SK-N-MC (cell line): ENCODE measurements at regions not wholly inside any gene's neighbourhood (a gene's known extent, or its start where the extent isn't known, plus 50 kb on each side); places are given as distances from the start of the nearest gene placed in this dataset.

Experiments used
- DNase-seq: peaks from one replicate; pipeline ENCODE4 v3.0.0-alpha.2; 2011; ENCODE audit warnings: low read depth, low spot score
- H3K27ac ChIP-seq: fragments of 200-600 bp; sonication (generic); 2 replicates; pipeline ENCODE4 v1.5.1; 2016; ENCODE audit warnings: mixed run types
- H3K36me3 ChIP-seq: fragments of 200-600 bp; sonication (generic); 2 replicates; pipeline ENCODE4 v1.6.1; 2017; ENCODE audit warnings: antibody characterized with exemption, low read length, mixed read lengths; ENCODE audit not compliant: insufficient read depth
- H3K4me3 ChIP-seq: fragments of 200-600 bp; sonication (generic); 2 replicates; pipeline ENCODE4 v1.5.1; 2016
- H3K9ac ChIP-seq: fragments of 200-600 bp; sonication (generic); 2 replicates; pipeline ENCODE4 v1.8.0; 2017; ENCODE audit warnings: mixed run types, mixed read lengths; ENCODE audit not compliant: insufficient read length
- H3K9me3 ChIP-seq: fragments of 200-600 bp; sonication (generic); 2 replicates; pipeline ENCODE4 v1.6.1; 2017; ENCODE audit warnings: low read depth, mild to moderate bottlenecking, antibody characterized with exemption, low read length, moderate library complexity, mixed read lengths
- EZH2 ChIP-seq: fragments of 200-600 bp; sonication (generic); IDR thresholded peaks from one replicate; pipeline ENCODE4 v1.6.1; 2017; ENCODE audit warnings: antibody characterized with exemption
- FOXP2 ChIP-seq: optimal IDR thresholded peaks from 2 replicates; pipeline ENCODE3; 2011; ENCODE audit warnings: mild to moderate bottlenecking, moderate library complexity; ENCODE audit not compliant: insufficient read depth; ENCODE audit errors: extremely low read length, control extremely low read depth
- POLR2AphosphoS5 ChIP-seq: IDR thresholded peaks from 2 replicates; pipeline ENCODE4 v1.6.1; 2012; ENCODE audit warnings: mild to moderate bottlenecking, low read depth, low read length, borderline replicate concordance

GRCh38 chr3:117595615-117596014 lies 886.0 kb downstream of the TUSC7 start:
- Histone ChIP-seq H3K9ac (no peak overlapping the region), H3K27ac (no peak overlapping the region), H3K4me3 (no peak overlapping the region), H3K9me3 (no peaks in the 10 kb centered on the region), H3K36me3 (no peaks in the 10 kb centered on the region)
- TF ChIP-seq FOXP2 (no peak), EZH2 (no peak), POLR2AphosphoS5 (no peak)
- DNase-seq: no peak

- Histone ChIP-seq H3K9ac (no peak overlapping the region), H3K9me3 (no peaks in the 10 kb centered on the region), H3K27ac (no peak overlapping the region), H3K36me3 (no peaks in the 10 kb centered on the region), H3K4me3 (no peak overlapping the region)
- no peak for DNase-seq
- TF ChIP-seq FOXP2 (no peak), POLR2AphosphoS5 (no peak), EZH2 (no peak)
Measured at GRCh38 chr3:117596503-117596902, 886.9 kb downstream of the TUSC7 start.

- TF ChIP-seq FOXP2 (no peak), EZH2 (no peak), POLR2AphosphoS5 (no peak)
Measured at GRCh38 chr3:117597865-117598264, 888.3 kb downstream of the TUSC7 start.

GRCh38 chr3:117600112-117600511 lies 890.5 kb downstream of the TUSC7 start:
- Histone ChIP-seq H3K36me3 (no peaks in the 10 kb centered on the region), H3K4me3 (no peak overlapping the region), H3K9me3 (no peaks in the 10 kb centered on the region), H3K27ac (no peak overlapping the region), H3K9ac (no peak overlapping the region)
- TF ChIP-seq POLR2AphosphoS5 (no peak), EZH2 (no peak), FOXP2 (no peak)
- DNase-seq: no peak

More at GRCh38 chr3:117597865-117598264, 888.3 kb downstream of the TUSC7 start:
- no peak overlapping the region for H3K27ac ChIP-seq
- H3K9me3 ChIP-seq: no peaks in the 10 kb centered on the region
- no peak for DNase-seq
- H3K4me3 ChIP-seq: no peak overlapping the region
- no peak overlapping the region for H3K9ac ChIP-seq
- H3K36me3 ChIP-seq: no peaks in the 10 kb centered on the region

GRCh38 chr3:117600666-117601065 lies 891.1 kb downstream of the TUSC7 start:
- no peak overlapping the region for H3K9ac ChIP-seq
- no peaks in the 10 kb centered on the region for H3K36me3 ChIP-seq
- H3K27ac ChIP-seq: no peak overlapping the region
- TF ChIP-seq FOXP2: no peak
- no peak for TF ChIP-seq EZH2
- TF ChIP-seq POLR2AphosphoS5: no peak
- DNase-seq: no peak
- H3K9me3 ChIP-seq: no peaks in the 10 kb centered on the region
- no peak overlapping the region for H3K4me3 ChIP-seq

- H3K9ac ChIP-seq: no peak overlapping the region
- no peak overlapping the region for H3K4me3 ChIP-seq
- no peak overlapping the region for H3K27ac ChIP-seq
- H3K9me3 ChIP-seq: no peaks in the 10 kb centered on the region
- no peak for DNase-seq
- TF ChIP-seq FOXP2 (no peak), EZH2 (no peak), POLR2AphosphoS5 (no peak)
- no peaks in the 10 kb centered on the region for H3K36me3 ChIP-seq
Measured at GRCh38 chr3:117602058-117602644, 892.6 kb downstream of the TUSC7 start.

- no peak overlapping the region for H3K9ac ChIP-seq
- H3K27ac ChIP-seq: no peak overlapping the region
- H3K36me3 ChIP-seq: no peaks in the 10 kb centered on the region
- no peaks in the 10 kb centered on the region for H3K9me3 ChIP-seq
- DNase-seq: no peak
- TF ChIP-seq EZH2 (no peak), POLR2AphosphoS5 (no peak), FOXP2 (no peak)
- H3K4me3 ChIP-seq: no peak overlapping the region
Measured at GRCh38 chr3:117603097-117603496, 893.5 kb downstream of the TUSC7 start.

- H3K4me3 ChIP-seq: no peak overlapping the region
- no peak for DNase-seq
- H3K36me3 ChIP-seq: no peaks in the 10 kb centered on the region
- H3K27ac ChIP-seq: no peak overlapping the region
- no peak for TF ChIP-seq POLR2AphosphoS5
- TF ChIP-seq FOXP2: no peak
- no peak for TF ChIP-seq EZH2
- H3K9ac ChIP-seq: no peak overlapping the region
- H3K9me3 ChIP-seq: no peaks in the 10 kb centered on the region
Measured at GRCh38 chr3:117606866-117607265, 897.3 kb downstream of the TUSC7 start.

GRCh38 chr3:117609330-117609729 lies 899.8 kb downstream of the TUSC7 start:
- H3K4me3 ChIP-seq: no peak overlapping the region

More at GRCh38 chr3:117609330-117609729, 899.8 kb downstream of the TUSC7 start:
- Histone ChIP-seq H3K36me3 (no peaks in the 10 kb centered on the region), H3K27ac (no peak overlapping the region), H3K9ac (no peak overlapping the region), H3K9me3 (no peaks in the 10 kb centered on the region)
- DNase-seq: no peak
- TF ChIP-seq POLR2AphosphoS5: no peak
- no peak for TF ChIP-seq FOXP2
- no peak for TF ChIP-seq EZH2
